GM18868 (cell line): ENCODE measurements at regions not wholly inside any gene's neighbourhood (a gene's known extent, or its start where the extent isn't known, plus 50 kb on each side); places are given as distances from the start of the nearest gene placed in this dataset.

Source experiments
- ATAC-seq: cut with Tn5 transposase; IDR thresholded peaks from one replicate; pipeline ENCODE4 v1.9.1; 2021; ENCODE audit warnings: mild to moderate bottlenecking, moderate library complexity; ENCODE audit not compliant: unreplicated experiment

DNA sequence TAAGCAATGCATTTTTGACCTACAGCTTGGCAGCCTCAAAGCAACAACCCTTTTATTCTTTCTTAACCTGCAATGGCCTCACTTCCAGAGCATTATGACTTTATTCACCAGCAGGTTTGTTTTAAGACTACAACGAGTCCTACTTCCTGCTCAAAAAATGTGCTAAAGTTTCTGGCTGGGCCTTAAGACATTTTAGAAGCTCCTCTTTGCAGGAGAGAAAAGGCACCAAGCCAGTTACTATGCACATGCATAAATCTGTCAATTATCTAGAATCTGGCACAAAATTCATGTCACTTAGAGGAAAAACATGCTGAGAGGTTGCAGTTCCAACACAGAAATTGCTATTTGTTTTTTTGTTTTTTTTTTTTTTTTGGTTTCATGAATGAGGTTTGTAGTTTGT lies 223.0 kb upstream of the EPHA5 start:
- no peak for ATAC-seq

DNA sequence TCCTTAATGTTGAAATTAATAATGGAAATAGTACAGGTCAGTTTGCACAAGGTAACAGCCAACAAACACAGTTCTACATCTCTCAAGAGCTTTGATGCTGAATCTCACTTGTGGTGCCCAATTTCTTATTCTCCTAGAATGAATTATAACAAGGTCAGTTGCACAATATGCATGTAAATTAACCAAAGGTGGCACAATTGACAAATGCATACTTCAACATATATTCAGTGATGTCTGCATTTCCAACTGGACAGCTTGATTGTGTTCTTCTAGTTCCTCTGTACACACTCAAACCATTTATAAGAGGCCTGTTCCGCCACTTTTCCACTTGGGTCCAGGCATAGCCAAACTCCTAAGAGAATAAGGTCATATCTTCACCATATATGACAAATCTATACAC lies 210.3 kb upstream of the EPHA5 start:
- no peak for ATAC-seq

GRCh38 chr4:65868096-65868824 lies 198.0 kb upstream of the EPHA5 start:
- no peak for ATAC-seq

DNA sequence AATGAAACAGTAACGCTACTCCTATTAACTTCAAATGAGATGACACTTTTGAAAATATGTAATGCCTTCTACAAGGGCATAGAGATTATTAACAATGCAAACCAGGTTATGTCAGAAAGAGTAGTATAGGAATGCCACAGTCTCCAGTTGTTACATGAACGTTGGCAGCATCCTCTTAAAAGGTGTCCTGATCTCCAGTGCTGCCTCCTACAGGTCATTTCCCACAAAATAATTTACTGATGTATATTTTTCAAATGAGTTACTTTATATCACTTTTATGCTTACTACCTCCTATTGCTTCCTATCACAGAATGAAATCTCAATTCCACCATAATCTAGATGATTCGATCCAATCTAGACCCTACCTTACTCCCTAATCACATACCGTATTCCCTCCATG lies 195.2 kb upstream of the EPHA5 start:
- no peak for ATAC-seq

DNA sequence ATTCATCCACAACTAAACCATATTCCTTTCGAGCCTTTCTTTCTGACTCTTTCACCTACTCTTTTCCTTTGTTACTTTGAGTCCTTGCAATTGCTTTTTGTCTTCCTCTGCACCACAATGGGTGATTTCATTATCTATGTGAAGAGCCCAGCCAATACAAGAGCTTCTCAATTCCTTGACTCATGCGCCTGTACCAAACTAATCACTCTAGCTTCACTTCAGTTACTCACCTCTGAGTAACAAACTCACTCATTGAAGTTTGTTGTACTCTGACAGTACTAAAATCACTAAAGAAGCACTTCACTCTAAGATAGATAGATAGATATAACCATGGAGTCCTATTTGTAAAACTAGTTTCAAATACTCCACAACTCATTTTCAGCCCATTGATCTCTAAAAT lies 191.7 kb upstream of the EPHA5 start:
- no peak for ATAC-seq

- ATAC-seq: no peak
These were observed 175.0 kb upstream of the EPHA5 start for GRCh38 chr4:65845199-65845773.

DNA sequence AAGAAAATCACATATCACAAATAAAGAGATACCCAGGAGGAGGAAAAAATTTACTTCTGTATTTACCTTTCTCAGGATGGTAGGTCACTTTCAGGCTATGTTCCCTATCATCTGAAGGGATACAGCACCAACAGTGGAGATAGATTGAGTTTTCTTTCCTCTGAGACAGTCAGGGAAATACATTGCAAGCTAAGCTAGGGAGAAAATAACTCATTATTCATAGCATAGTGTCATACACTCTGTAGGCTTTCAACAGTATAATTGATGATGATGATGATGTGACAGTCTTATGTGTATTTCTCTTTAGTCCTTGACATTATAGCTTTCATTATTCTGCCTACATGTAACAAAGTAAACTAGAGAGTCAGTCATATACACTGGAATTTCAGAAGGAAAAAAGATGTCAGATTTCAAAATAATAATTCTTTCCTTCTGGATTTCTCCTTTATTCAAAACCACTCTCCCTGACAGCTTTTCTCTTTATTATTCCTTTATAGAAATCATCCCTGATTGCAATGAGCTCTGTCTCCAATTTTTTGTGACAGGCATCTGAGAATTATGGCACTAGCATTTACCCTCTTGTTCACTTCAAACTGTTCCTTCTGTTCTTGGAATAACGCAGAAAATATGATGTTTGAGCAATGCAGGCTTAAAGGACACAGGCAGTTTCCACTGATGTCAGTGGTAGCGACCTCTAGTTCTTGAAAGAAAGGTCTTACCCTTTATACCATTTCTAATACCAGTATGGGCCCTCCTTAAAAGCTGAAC lies 169.1 kb upstream of the EPHA5 start:
- ATAC-seq: no peak

DNA sequence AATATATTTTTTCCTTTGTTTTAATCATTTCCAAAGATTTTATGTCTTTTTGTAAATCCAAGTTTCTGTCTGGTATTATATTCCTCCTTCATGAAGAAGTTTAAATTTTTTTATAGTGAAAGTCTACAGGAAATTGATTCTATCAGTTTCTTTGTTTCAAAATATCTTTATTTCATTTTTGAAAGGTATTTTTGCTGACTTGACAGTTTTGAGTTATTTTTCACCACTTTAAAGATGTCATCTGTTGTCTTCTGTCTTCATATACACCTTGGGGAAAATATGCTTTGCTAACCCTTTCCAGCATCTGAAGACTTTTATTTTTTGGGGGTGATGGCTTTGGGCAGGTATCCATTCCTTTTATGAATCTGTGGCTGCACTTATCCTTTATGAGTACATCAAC lies 164.4 kb upstream of the EPHA5 start:
- no peak for ATAC-seq

DNA sequence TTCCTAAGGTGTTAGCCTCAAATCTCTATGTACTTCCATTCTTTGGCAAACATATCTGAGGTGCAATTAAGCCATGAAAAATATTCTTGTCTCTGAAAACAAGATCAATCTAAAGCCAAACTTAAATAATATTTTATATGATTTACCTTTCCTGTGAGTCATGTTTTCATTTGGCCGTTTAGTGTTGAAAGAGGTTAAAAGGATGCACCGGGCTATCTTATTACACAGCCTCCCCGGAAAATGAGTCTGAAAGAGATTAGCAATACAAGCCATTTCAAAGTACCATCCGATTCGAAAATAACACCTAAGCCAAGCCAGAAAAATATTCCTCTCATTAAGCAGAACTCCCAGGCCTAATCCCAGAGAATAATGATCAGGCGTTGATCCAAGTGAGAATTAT lies 161.5 kb upstream of the EPHA5 start:
- ATAC-seq: no peak

DNA sequence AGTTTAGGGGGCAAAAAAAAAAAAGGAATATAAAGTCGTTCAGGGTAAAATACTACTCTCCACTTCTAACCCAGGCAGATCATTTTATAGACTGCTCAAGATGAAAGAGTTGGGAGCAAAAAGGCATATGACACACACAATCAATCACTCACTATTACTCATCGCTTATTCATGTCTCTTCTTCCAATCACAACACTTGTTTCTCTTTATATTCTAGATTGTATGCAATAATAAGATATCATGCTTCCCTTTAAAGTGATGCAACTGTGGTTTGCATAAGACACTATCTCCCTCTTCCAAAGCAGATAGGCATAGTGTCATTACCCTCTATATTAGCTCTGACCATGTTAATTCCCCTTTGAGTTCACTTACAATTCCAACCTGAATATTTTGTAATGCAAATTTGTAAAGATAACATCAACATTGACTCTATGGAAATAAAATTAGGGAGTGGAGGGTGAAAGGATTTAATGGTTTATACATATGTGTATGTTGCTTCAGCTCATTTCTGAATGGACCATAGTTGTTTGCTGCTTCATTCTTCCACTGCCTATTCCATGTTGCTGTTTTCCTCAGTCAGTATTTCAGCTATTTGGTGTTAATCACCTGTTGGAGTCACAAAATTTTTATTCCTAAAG lies 154.9 kb upstream of the EPHA5 start:
- ATAC-seq: no peak

DNA sequence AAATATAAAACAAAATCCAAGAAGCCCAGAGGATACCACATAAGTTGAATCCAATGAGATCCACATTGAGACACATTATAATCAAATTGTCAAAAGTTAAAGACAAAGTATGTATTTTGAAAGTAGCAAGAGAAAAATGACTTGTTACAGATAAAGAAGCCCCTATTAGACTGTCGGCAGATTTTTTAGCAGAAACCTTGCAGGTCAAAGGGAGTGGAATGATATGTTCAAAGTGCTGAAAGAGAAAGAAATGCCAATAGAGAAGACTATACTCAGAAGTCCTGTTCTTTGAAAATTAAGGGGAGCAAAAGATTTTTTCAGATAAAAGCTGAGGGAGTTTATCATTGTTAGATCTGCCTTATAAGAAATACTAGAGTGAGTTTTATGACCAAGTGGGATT lies 148.9 kb upstream of the EPHA5 start:
- no peak for ATAC-seq

DNA sequence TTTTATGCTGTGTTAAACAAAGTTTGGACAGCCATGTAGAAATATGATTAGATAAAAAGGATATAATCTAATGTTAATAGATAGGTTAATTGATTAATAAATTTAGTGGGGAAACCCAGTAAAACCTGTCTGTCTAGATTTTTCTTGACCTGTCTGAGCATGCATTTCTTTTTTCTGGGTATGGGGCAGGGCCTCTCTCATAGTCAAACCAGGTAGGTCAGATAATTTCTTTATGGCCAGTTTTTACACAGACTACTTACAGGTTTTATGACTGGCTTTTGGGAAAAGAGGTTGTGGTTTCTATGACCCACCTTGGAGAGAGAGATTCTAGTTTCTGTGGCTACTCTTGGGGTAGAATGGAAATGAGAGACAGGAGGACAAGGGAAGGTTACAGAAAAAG lies 135.6 kb upstream of the EPHA5 start:
- ATAC-seq: no peak

GRCh38 chr4:65799513-65799912 lies 129.2 kb upstream of the EPHA5 start:
- ATAC-seq: no peak

DNA sequence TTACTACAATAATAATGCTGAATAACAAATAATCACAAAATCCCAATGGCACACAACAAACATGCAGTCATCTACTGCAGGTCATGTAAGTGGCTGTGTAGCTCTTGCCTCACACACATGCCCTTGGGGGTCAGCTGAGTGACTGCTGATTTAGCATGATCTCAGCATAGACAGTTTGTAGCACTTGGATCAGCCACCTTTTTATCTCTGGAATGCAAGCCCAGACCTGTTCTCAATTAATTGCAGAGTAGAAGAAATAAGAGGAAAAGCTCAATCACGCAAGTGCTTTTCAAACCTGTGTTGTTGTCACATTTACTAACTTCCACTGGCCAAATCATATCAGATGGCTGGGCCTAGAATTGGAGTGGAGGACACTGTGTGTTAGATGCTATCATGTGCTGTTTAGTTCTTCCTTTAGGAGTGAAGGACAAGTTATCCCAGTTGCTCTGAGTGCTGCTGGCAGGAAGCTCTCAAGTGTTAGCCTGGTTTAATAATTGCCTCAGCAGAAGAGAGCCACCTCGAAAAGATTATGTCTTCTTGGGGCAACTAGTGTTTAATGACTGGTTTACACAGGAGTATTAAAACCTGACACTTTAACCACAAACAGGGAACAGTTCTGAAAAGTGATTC lies 128.3 kb upstream of the EPHA5 start:
- no peak for ATAC-seq

GRCh38 chr4:65791812-65792308 lies 121.6 kb upstream of the EPHA5 start:
- ATAC-seq: no peak

DNA sequence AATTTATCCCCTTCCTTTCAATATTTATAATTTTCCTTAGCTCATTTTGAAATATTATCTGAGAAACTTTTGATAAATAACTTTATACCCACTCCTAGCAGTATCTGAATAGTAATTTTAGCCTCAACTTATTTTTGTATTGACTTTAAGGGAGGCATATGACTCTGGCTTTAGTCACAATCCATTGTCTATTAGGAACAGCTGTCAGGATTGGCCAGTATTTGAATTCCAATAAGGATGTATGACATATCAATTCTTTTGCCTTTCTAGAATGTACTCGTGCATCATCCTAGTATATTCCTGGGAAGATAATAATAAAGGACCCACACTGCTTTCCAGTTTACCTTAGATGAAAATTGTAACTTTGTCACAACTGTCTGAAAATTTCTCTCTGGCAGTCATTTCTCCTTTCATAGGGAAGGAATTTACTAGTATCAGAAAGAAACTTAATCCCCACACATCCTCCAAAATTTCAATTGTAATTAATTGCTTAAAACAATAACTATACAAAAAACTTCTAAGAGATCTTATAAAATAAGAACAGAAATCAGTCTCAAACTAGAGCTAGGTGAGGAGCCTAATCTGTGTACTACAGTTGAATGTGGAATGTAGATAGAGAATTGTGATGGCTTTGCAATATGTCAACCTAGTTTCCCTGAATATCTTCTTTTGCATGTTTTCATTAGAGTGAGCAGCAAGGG lies 121.0 kb upstream of the EPHA5 start:
- no peak for ATAC-seq

DNA sequence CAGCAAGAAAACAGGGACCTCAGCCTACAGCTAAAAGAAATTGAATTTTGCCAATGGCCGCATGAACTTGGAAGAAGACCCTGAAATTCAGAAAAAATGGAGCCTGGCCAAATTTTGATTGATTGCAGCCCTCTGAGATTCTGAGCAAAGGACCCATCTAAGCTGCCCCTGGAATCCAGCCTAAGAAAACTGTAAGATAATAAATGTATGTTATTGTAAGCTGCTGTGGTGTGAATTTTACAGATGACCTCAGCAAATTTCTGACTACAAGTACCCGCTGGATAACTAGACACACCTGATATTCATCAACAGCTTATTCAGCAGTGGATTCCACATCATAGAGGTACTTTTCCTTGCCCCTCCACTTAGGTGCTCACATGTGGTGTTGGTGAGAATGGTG lies 119.5 kb upstream of the EPHA5 start:
- no peak for ATAC-seq

DNA sequence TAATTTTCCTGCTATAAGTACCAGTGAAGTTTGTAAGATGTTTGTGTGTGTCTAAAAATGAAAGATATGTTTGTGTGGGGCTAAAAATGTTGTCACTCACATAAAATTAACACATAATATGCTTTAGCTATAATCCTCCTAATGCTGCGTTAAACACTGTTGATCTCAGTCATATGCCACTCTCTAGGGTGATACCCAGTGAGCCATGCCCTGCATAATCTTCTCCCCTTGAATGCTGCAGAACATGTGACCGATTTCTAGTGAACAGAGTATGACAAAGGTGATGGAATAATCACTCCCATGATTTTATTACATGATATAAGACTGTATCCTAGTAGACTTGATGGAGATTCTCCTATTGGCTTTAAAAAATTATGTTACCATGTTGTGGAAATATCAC lies 119.1 kb upstream of the EPHA5 start:
- ATAC-seq: no peak

DNA sequence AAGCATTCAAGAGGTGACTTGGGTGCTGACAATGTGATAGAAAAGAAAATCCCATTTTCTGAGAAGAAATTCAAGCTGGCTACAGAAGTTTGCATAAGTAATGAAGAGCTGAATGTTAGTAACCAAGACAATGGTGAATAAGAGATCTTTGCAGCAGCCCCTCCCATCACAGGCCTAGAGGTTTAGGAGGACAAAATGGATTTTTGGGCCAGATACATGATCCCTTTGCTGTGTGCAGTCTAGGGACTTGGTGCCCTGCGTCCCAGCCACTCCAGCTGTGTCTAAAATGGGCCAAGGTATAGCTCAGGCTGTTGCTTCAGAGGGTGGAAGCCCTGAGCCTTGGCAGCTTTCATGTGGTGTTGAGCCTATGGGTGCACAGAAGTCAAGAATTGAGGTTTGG lies 107.0 kb upstream of the EPHA5 start:
- ATAC-seq: no peak

- no peak for ATAC-seq
These were observed 103.3 kb upstream of the EPHA5 start for GRCh38 chr4:65773636-65774035.

- ATAC-seq: no peak
These were observed 77.1 kb upstream of the EPHA5 start for GRCh38 chr4:65747386-65747785.
